Right kidney (tissue), 1 donor: ENCODE measurements at regions not wholly inside any gene's neighbourhood (a gene's known extent, or its start where the extent isn't known, plus 50 kb on each side); places are given as distances from the start of the nearest gene placed in this dataset.
"Not testable (repeated sequence)": the region's sequence is repeated elsewhere in the genome, so short reads cannot be mapped to it uniquely, and the experiment has no call there.

ENCODE experiments used
- DNase-seq: peaks from one replicate; pipeline ENCODE4 v3.0.0-alpha.2; 2016

DNA sequence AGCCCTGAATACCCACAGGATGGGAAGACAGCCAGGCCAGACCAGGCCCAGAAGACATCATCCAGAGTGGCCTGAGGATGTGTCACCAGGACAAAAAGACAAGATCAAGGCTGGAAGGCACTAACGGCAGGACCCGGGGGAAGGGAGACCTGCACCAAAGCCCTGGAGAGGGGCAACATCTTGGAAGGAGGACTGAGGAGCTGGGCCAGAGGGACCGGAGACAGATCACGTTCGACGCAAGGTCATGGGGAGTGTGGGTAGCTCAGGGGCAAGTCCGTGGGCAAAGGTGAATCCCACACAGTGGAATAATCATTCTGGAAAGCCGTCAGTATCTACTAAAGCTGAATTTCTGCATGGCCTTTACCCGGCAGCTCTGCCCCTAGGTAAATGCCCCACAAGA is 478.6 kb downstream of the MATN1 start:
- DNase-seq = no peak

DNA sequence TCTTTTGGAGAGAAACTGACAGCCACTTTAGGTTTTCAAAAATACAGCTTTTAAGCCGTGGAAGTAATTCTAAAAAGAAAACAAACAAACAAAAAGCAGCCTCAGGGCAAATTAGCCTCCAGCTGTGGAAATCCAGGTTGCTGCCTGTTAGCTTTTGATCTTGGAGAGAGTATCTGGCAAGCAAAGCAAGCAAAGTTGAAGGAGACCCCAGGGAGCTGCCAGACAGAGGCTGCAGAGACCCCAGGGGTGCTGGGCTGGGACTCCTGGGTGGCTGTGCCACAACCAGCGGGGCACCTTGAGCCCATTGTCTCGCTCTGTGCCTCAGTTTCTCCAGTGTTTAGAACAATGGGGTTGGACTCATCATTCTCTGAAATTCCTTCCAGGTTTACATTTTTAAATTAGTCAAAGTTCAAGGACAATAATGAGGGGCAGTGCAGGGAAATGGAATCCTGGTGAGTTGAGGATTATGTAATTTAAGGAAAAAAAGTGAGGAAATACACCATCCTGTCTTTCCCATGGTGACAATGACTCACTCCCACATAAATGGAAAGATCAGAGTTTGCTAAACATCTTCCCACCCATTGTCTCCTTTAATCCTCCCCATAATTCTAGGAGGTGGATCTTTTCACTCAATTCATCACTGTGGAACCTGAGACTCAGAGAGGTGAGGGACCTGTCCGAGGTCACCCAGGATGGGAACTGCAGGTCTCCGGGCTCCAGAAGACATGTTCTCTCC is 480.5 kb downstream of the MATN1 start:
- DNase-seq = no peak

DNA sequence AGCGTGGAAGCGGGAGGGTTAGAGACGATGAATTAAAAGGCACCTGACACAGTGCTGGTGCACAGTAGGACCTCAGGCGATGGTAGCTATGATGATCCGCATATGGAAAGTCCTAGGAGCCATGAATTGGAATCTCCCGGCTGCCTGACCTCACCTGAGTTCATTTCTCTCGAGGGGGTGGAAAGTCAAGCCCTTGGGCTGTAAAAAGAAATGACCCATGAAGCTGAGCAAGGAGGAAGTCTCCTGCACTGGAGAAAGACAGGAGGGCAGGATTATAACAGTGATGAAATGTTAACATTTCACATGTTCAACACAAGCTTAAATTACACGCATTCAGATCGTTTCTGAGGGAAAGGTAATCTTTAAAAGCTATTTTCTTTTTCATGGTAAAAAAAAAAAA is 481.2 kb downstream of the MATN1 start:
- DNase-seq = no peak

DNA sequence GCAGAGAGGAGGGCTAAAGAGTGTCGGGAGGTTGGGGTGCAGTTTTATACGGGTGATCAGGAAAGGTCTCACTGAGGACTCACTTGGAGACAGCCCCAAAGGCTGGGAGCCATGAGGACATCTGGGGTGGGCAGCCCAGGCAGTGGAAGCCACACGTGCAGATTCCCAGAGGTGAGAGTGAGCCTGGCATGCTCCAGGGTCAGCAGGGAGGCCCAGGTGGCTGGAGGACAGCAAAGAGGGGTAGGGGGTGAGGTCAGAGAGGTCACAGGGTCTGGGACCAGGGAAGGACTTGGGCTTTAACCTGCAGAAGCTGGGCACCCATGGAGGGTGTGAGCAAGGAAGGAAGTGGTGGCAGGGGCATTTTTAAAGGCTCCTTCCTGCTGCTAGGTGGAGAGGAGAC is 481.7 kb downstream of the MATN1 start:
- DNase-seq = no peak

DNA sequence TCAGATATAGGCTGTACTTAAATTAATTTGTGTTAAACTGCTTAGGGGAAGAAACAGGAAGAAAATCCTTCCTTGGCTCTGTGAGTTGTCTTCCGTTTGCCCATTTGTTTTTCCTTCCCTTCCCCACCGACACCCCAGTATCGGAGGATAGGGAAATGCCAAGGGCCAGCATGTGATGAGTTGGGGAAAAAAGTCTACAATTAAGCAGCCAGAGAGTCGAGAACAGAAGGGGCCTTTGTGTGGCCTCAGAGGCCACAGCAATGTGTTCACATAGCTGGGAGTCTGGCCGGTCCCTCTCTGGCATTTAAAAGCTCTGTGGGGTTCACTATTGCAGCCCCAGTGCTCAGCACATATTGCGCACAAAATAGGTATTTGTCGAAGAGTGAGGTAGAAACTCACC is 489.3 kb downstream of the MATN1 start:
- no peak for DNase-seq

DNA sequence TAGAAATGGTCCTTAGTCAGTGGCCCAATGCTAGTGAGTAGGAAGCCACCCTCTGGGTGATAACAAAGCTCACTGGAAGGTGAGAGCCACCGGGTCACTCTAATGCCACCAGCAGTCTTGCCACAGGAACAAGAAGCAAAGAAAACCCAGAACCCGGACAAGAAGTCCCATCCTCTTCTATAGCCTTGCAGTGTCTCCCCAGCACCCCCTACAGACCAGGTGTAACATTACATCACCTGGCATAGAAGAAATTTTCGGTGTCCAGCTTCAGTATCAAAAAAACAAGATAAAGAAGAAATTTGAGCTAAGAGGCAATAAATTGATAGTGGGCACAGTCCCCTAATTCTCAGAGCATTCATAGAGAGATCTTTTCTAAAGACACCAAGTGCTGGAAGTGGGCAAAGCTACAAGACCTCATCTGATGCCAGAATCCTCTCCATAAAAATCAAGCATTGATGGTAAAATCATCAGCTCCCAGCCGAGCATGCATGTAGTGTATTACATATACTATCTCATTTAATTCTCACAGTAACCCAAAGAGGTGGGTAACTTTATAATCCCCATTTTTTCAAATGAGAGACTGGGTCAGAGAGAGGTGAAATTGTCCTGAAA is 491.0 kb downstream of the MATN1 start:
- no peak for DNase-seq

DNA sequence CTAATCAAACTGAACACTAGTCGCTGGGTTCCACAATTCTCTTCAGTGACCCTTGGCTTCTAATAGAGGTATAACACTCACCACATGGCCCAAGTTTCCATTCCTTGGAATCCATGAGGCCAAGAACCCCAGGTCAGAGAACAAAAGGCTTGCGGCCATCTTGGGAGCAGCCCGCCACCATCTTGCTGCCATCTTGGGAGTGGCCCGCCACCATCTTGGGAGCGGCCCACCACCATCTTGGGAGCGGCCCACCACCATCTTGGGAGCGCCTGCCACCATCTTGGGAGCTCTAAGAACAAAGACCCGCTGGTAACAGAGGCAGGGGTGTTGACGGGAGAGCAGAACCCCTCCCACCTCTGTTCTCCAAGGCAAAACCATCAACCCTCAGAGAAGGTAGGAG is 493.4 kb downstream of the MATN1 start:
- DNase-seq = no peak

DNA sequence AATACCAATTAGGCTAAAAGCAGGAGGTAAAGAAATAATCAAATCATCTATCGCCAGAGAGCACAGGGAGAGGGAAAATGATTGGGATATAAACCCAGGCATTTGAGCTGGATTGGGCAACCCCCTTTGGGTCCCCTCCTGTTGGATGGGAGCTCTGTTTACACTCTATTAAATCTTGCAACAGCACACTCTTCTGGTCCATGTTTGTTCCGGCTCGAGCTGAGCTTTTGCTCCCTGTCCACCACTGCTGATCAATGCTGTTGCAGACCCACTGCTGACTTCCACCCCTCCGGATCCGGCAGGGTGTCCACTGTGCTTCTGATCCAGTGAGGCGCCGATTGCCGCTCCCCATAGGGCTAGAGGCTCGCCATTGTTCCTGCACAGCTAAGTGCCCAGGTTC is 493.8 kb downstream of the MATN1 start:
- no peak for DNase-seq

DNA sequence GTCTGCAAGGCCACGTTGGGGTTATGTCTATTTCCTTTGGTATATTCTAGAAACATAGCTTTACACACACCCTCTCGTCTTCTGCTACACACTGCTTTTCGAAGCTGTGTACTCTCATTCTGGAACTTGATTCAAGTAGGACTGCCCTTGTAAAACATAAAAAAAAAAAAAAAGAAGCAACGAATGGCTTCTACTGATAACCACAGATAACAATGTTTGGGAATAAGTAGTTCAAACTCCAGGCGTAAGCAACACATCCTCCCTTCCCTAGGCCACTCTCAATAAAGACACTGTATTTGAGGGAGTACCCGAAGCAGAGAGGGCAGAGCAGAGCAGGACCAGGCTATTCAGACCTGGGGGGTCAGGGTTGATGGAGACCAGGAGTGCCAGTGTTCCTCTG is 496.7 kb downstream of the MATN1 start:
- DNase-seq = no peak

DNA sequence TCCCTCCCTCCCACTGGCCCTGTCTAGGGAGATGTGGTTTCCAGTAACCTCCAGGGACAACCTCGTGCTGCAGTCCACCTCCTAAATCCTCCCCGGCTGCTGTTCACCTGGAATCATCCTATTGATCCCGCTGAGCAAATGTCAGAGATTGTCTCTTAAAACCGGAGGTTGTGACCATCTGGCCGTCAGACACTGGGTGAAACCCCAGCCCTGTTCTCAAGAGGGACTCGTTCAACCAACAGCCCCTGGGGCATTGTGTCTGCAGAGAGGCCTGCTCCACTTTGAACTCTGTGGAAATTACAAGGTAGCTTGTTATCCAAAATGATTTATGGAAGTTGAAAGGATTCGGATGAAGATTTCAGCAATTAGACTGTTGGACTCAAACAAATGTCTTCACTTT is 498.0 kb downstream of the MATN1 start:
- DNase-seq = no peak

DNA sequence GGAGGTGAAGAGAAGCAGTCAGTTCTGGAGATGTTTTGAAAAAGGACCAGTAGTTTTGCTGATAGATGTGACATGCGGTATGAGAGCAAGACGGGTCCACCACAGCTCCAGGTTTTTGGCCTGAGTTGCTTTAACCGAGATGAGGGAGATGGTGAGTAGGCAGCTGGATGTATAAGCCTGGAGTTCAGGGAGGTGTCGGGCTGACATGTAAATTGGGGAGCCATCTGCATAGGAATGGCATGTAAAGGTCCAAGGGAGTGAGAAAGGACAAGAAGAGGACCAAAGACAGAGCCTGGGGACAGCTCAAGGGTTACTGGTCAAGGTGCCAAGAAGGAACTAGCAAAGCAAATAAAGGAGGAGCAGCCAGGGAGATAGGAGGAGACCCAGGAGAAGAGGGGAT is 503.7 kb downstream of the MATN1 start:
- no peak for DNase-seq

DNA sequence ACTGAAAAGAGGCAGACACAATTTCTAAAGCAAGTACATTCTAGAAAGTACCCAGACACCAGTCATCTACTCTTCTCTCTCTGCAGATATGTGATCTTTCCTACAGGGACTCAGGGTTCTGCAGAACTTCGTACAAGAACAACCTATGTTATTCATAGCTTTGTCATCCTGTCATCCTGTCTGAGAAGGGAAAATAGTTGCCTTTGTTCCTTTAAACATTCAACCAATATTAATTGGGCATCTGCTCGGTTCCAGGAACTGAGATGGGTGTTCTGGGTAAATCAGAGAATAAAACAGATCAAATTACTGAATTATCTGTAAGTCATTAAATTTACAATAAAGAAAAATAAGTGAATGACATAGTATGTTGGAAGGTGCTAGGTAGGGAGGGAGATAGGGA is 504.9 kb downstream of the MATN1 start:
- no peak for DNase-seq

DNA sequence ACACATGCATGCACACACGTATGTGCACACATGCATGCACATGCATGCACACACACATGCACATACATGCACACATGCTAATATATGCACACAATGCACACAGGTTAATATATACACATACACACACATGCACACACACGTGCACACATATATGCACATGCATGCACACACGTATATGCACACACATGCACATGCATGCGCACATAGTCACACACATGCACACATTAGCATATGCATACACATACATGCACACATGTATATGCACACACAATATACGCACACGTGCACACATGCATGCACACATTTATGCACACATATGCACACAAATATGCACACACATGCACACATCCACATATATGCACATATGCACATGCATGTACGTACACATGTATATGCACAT is 506.8 kb downstream of the MATN1 start:
- DNase-seq = no peak

DNA sequence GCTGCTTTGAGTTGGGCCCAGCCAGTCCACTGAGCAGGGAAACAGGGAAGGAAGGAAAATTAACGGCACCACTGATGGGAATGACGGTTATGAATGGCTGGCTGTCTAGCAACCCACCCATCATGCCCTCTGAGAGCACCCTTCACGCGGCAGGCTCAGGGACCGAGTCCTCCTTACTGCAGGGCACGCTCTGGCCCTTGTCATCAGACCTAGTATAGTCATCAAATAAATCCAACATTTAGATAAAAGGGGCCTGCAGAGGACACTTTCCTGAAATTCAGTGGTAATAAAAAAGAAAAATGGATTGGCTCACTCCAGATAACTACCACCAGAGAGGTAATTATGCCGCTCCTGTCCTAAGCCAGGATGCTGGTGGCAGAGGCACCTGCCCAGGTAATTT is 509.4 kb downstream of the MATN1 start:
- no peak for DNase-seq

DNA sequence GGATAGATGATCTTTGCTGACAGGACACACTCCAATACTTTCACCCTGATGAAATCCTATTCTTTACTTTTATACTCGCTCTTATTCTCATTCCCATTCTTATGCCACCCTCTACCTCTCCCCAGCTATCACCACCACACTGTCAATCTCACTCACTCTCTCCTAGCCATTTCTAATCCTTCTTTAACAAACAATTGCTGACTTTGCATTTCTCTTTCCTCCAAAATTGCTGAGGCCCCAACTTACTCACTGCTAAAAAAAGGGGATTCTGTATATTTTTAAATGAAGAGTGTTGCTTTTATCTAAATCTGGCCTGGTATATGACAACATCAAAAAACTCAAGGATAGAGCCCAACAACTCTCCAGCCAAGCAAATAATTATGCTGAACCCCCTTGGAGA is 515.4 kb downstream of the MATN1 start:
- DNase-seq = not testable (repeated sequence)

DNA sequence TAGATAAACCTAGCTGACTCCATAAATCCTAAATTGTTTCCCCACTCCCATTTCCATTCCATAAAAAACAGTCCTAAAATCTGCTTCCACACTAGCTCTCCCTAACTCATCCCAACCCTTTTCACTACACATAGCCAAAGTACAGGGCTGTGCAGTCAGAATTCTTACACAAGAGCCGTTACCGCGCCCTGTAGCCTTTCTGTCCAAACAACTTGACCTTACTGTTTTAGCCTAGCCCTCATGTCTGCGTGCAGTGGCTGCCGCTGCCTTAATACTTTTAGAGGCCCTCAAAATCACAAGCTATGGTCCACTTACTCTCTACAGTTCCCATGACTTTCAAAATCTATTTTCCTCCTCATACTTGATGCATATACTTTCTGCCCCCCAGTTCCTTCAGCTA is 516.8 kb downstream of the MATN1 start:
- not testable (repeated sequence) for DNase-seq

DNA sequence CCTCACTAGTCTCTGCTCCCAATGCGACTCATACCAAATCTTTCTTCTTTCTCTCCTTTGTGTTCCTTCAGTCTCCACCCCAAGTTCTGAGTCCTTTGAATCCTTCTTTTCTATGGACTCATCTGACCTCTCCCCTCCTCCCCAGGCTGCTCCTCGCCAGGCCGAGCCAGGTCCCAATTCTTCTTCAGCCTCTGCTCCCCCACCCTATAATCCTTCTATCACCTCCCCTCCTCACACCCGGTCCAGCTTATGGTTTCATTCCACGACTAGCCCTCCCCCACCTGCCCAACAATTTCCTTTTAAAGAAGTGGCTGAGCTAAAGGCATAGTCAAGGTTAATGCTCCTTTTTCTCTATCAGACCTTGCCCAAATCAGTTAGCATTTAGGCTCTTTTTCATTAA is 518.5 kb downstream of the MATN1 start:
- DNase-seq = not testable (repeated sequence)

DNA sequence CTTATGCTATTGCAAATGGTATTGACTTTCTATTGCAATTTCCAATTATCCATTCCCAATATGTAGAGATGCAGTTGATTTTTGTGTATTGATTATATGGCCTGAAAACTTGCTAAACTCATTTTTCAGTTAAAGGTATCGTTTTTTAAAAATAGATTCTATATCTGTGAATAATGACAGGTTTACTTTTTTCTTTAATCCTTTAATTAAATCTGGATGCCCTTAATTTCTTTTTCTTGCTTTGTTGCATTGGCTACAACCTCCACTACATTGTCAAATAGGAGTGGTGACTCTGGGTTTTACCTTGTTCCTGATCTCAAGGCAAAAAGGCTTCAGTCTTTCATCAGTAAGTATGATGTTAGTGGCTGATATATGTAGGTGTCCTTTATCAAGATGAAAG is 522.4 kb downstream of the MATN1 start:
- no peak for DNase-seq

DNA sequence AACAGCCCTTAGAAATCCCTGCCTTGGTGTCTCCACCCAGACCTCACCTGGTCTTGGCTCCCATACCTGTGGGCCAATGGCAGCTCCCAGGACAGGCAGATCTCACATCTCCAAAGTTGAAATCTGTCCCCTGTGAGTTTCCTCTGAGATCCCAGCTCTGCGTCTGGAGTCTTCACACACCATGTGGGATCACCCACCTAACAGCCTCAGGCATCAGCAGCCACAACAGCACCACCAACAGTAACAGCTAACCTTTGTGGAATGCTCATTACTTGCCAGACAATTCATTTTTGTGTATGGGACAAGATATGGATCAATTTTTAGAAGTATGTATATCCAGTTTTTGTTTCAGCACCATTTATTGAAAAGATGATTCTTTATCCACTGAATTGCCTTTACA is 523.2 kb downstream of the MATN1 start:
- DNase-seq = no peak

DNA sequence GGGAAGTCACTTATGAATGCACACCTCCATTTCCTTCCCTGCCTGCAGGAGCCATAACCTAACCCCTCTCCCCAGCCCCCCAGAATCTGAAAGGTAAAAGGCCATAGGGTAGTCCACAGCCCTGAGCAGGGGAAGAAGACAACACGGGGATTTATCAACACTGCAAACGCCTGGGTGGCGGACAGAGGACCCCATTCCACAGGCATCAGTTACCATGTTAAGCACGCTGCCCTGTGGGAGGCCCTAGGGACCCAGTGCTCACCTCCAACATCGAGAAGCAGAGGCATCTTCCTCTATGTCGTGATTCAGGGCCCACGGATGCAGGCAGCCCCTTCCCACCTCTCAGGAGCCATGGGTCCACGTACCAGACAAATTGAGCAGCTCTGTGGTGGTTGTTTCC is 523.8 kb downstream of the MATN1 start:
- no peak for DNase-seq

DNA sequence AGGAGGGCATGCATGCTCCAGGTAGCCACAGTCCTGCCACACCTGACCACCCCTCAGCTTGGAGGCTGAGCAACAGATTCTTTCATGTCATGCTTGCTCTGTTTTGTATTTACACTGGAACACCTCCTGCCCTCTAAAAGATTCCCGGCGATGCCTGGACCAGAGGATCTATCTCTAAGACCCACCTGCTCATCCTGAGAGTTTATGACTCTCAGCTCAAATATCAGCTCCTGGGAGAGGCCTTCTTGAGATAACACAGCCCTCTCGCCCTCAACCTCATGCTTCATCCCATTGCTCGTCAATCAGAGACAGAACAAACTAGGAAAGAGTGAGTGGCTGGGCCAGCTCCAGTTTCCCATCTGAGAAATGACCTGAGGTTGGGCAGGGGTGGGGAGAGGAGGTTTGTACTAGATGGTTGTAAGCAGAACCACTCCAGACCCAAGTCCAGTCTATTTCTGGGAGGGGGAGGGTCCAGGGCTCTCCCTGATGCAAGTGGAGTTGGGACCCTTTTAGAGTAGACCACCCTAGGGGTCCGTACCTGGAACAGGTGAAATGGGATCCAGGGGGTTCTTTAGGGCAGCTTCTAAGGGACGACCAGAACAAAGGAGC is 524.5 kb downstream of the MATN1 start:
- DNase-seq = no peak

DNA sequence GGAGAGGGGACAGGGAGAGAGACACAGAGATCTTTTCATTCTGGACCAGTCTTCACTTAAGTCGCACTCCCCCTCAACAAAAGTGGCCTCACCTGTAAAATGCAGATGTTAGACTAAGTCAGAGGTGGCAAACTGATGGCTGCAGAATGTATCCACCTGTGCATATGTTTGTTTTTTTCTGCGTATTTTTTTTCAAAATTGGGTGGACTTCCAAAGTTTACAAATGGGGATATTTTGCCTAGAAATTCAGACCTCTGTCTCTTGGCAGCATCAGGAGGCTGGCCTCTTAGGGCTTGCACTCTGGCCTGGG is 525.0 kb downstream of the MATN1 start:
- no peak for DNase-seq

DNA sequence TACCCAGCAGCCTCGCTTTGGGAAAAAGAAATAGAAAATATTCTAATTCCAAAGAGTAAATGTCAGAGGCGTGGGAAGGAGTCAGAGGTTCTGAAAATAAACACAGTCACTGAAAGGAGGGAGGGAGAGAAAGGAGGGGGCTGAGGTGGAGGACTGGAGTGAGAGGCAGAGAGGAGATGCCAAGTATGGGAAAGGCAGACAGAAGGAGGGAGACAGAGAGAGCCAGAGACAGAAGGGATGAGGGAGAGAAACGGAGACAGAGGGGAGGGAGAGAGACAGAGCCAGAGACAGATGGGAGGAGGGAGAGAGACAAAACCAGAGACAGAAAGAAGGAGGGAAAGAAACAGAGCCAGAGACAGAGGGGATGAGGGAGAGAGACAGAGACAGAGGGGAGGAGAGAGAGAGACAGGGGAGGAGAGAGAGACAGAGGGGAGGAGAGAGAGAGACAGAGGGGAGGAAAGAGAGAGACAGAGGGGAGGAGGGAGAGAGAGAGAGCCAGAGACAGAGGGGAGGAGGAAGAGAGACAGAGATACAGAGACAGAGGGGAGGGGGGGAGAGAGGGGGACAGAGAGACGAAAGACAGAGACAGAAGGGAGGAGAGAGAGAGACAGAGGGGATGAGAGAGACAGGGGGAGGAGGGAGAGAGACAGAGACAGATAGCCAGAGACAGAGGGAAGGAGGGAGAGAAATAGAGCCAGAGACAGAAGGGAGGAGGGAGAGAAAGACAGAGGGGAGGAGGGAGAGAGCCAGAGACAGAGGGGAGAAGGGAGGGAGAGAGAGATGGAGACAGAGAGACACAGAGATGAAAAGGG is 525.5 kb downstream of the MATN1 start:
- DNase-seq = no peak
